Embryonic facial prominence (tissue), 1 donor: ENCODE measurements at regions not wholly inside any gene's neighbourhood (a gene's known extent, or its start where the extent isn't known, plus 50 kb on each side); places are given as distances from the start of the nearest gene placed in this dataset.

Experiments
- DNase-seq: peaks from one replicate; pipeline ENCODE4 v3.0.0-alpha.2; 2016; ENCODE audit errors: extremely low spot score

- DNase-seq = no peak
These were observed 57.4 kb upstream of the TMPRSS15 start for GRCh38 chr21:18460979-18461378.

- no peak for DNase-seq
These were observed 58.2 kb upstream of the TMPRSS15 start for GRCh38 chr21:18461743-18462142.

- DNase-seq = no peak
These were observed 64.1 kb upstream of the TMPRSS15 start for GRCh38 chr21:18467715-18468114.

GRCh38 chr21:18468790-18469189 is 65.2 kb upstream of the TMPRSS15 start:
- no peak for DNase-seq

DNA sequence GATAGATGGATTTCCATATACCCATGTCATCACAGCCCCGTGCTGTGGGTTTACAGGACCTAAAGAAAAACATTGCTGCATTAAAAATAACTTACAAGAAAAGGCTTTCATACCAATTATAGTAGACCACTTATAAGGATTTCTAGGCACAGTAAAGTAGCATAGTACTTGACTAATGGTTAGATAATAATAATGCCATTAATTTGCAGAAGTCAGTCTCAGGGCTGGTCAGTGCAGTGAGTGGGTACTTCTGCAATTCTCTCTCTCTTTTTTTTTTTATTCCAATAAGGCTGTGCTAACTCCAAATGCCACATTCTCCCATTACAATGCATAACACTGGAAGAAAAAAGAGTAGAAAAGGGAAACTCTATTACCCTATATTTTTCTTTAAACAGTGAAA is 73.1 kb upstream of the TMPRSS15 start:
- DNase-seq = no peak

- no peak for DNase-seq
These were observed 73.5 kb upstream of the TMPRSS15 start for GRCh38 chr21:18477043-18477442.

DNA sequence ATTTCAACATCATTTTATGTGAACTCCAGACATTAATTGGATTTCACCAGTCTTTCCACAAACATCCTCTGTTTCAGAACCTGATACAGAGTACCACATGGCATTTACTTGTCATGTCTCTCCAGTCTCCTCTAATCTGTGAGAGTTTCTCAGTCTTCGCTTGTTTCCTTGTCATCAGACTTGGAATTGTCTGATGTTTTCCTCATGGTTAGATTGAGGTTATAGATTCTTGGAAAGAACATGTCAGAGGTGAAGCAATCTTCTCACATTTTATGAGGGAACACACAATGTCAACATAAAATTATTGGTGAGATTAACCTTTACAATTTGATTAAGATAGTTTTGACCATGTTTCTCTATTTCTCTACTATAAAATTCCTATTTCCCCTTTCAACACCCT is 74.9 kb upstream of the TMPRSS15 start:
- no peak for DNase-seq

DNA sequence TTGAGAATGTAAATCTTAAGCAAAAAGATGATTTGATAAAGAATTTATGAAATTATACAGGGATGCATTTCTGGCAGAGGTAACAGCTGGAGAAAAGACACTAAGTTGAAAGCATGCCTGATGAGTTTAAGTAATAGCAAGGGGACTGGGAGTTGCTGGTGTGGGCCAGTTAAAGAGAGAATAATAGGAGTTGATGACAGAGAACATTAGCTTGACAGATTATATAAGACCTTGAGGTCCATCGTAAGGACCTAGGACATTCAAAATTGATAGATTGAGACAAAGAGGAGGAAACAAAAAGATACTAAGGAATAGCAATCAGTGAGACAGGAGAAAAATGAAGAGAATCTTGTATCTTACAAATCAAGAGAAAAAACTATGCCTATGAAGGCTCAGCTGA is 84.7 kb upstream of the TMPRSS15 start:
- DNase-seq = no peak

DNA sequence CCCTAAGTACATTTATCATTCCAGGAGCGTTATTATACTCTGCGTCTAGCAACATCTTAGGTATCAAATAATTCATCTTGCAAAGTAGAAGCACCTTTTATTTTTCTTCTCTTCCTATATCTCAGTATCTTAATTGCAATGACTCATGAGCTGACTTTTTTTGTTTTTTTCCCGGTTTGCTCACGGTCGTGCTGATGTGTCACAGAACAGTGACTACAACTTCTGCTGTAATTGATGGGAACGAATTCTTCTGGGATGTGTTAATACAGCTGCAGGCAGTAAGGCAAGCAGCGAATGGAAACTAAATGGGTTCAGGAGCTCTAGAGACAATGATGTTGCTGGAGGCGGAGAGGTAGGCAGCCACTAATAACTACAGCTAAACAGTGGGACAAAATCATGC is 89.8 kb upstream of the TMPRSS15 start:
- DNase-seq = no peak

DNA sequence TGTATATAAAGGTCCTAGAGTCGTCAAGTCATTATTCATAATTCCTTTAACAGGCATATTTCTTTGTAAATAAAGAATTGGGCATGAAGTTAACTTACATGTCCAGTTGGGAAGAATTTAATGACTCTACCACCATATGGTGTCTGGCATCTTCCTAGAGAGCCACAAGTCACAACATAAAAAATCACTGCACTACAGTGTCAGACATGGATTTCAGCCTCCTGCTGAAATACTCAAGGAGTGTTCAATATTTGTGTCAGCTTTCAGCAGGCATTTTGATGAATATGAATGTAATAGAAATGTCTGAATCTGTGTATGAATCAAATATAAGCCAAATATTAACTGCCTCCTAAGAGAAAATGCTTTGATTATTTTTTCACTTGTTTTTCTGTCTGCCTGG is 91.9 kb upstream of the TMPRSS15 start:
- DNase-seq = no peak

DNA sequence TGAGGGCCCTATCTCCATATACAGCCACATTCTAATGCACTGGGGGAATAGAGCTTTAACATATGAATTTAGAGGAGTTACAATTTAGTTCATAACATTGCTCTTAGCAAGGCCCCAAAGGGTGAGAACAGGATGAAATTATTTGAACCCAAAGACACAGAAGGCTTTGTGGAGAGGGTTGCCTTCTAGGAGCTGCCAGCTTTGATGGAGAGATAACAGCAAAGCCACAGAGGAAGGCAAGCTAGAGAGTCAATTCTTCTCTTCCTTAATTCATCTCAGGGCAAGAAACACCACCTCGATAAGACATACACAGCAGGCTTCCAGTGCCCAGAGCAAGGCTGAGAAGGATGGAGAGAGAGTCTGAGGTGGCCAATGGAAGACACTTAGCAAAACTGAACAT is 94.8 kb upstream of the TMPRSS15 start:
- DNase-seq = no peak

GRCh38 chr21:18499761-18500376 is 96.3 kb upstream of the TMPRSS15 start:
- DNase-seq = no peak

GRCh38 chr21:18518054-18518481 is 114.5 kb upstream of the TMPRSS15 start:
- DNase-seq = no peak

GRCh38 chr21:18521204-18521603 is 117.6 kb upstream of the TMPRSS15 start:
- no peak for DNase-seq

DNA sequence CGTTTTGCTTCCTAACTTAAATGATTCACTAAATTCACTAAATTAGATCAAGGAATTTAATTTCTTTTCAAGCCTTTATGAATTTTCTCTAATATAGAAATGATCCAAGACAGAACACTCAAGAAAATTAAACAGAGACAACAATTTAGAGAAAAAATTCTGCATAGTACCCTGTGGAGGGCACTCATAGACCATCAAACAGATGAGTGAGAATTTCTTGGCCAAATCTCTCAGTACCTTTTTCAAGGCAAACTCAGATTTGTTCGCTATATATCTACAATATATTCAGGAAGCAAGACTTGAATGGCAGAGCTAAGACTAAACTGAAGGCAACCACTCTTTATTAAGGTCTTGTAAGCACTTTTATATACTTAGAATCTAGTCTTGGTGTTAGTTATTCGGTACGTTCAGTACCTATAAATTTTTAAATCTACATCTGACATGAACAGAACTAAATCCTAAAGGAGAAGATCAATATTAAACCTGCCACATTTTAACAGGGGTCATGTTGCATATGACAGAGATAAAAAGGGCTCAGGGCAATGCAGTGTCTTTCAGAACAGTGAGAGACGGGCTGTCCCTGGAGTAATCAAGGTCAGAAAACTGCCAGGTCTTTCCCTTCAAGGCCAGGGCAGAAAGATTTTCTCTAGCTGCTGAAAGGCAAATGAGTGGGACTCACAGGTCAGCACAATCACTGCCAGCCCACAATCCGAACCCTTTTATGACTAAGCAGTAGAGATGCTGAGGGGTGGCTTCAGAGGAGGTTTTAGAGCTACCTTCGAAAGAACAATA is 118.8 kb upstream of the TMPRSS15 start:
- peak; percentile 22 for DNase-seq

DNA sequence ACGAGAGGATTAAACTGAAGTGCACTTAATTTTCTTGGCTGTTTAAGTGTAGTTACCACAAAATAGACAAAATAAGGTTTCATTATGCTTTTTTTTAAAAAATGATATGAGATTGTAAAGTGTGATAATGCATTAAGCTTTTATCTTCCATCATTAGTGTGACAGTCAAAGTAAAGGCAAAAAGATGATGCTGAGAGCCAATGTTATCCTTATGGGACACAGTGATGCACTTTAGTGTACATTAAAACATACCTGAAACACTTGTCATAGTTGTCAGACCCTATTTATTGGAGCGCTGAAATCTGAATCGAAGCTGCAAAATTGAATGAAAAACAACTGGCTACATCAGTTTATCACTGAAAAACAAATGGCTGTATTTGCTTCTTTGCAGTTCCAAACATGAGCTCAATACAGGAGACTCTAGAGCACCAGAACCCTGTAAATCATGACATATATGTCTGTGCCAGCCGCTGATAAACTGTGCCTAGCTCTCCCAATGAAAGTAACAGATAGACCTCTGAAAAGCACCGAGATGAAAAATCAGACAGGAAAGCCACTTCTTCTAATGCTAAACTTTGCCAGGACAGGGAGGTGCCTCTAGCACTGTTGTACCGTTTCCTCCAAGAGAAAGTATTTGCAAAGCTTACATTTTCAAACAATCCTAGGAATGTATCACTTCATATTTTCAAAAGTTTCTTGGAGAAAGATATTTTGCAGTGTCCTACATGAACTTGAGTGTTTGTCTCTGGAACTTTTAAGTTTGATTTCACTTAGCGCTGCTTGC is 120.7 kb upstream of the TMPRSS15 start:
- DNase-seq = no peak

DNA sequence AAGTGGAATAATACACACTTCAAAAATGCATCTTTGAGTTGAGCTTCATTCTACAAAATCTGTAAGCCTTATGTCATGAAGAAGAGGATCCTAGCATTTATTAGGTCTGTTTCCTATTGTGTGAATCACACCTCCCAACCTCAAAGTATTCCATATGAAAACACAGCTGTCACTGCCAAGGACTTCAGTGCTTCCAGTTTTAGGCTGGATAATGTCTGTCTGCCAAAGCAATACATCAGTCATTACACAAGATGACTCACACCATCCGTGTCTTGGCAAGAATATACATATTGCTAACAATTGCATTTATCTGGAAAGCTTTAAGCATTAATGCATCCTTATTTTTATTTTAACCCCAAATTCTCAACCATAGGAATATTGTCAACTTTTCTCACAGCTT is 125.7 kb upstream of the TMPRSS15 start:
- peak; percentile 42 for DNase-seq

DNA sequence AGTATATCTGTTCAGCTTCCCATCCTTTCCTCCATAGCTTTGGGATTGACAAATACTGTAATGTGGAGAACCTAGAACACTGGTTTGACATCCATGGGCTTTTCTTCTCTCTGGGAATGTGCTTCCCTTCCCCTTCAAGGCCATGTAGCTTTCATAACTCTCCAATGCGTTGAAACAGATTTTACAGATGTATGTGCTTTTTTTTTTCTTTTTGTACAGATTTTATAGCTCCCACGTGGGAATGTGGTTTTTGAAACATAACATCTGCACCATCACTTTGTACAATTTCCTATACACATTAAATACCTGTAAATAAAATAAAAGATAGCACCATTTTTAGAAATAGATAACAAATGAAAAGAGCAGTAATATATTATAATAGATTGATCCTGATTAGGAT is 138.5 kb upstream of the TMPRSS15 start:
- no peak for DNase-seq

- DNase-seq = no peak
These were observed 142.3 kb upstream of the TMPRSS15 start for GRCh38 chr21:18545908-18546307.

DNA sequence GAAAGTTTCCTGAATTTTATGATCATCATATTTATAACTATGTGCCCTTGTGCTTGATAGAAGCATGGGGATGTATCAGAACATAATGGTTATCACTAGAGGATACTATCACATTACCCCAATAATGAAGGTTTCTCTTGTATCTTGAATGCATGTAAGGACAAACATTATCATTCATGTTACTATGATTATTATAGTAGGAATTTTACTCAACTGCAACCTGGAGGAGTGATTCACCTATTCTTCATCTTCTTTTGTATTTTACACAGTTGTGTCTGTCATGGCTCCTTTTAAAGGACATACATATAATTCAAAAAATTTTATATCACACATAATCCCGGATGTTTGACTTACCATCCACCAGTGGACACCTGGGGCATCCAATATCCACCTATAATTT is 143.8 kb upstream of the TMPRSS15 start:
- no peak for DNase-seq

DNA sequence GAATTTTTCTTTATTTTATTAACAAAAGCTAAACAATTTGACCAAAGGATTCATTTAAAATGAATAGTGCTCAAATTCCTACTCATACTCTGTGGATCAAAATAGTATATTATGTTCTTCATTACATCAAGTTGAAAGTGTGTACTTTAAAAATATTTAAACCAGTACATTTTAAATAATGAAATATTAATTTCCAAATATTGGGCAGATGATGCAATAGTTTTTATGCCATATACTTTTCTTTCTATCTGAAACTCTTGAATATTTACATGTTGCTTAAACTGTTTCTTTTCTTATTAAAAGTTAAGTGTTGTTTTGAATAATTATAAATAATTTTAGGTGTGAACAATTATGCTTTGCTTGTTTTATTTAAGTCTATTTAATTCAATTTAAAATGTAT is 144.7 kb upstream of the TMPRSS15 start:
- no peak for DNase-seq

GRCh38 chr21:18549214-18549905 is 145.8 kb upstream of the TMPRSS15 start:
- DNase-seq = no peak
